Stimulated activated CD4-positive, alpha-beta T cell treated with anti-CD3 and anti-CD28 coated beads, Interleukin-15, amount 100 ng/mL, for 1 hour (primary cell): ENCODE measurements at regions not wholly inside any gene's neighbourhood (a gene's known extent, or its start where the extent isn't known, plus 50 kb on each side); places are given as distances from the start of the nearest gene placed in this dataset.
"Not testable (repeated sequence)": the region's sequence is repeated elsewhere in the genome, so short reads cannot be mapped to it uniquely, and the experiment has no call there.

Experiments
- DNase-seq, 2 donors: peaks; one replicate each; pipeline ENCODE4 v3.0.0-alpha.2; 2020; ENCODE audit warnings: low read depth in 1 of 2, low spot score in 1 of 2

- not testable (repeated sequence) for DNase-seq
Observed at GRCh38 chr4:4031446-4032135, 195.1 kb downstream of the OTOP1 start.

- not testable (repeated sequence) for DNase-seq
Observed at GRCh38 chr4:4032364-4032763, 194.4 kb downstream of the OTOP1 start.

- not testable (repeated sequence) for DNase-seq
Observed at GRCh38 chr4:4032801-4033605, 193.7 kb downstream of the OTOP1 start.

GRCh38 chr4:4037399-4038138, 189.2 kb downstream of the OTOP1 start:
- not testable (repeated sequence) for DNase-seq

GRCh38 chr4:4045823-4046222, 180.9 kb downstream of the OTOP1 start:
- DNase-seq, result not testable (repeated sequence)

- DNase-seq, result not testable (repeated sequence)
Observed at GRCh38 chr4:4046686-4047085, 180.0 kb downstream of the OTOP1 start.

- not testable (repeated sequence) for DNase-seq
Observed at GRCh38 chr4:4047202-4047601, 179.5 kb downstream of the OTOP1 start.

GRCh38 chr4:4048227-4048626, 178.5 kb downstream of the OTOP1 start:
- DNase-seq, result not testable (repeated sequence)

- DNase-seq, result not testable (repeated sequence)
Observed at GRCh38 chr4:4050781-4051180, 175.9 kb downstream of the OTOP1 start.

GRCh38 chr4:4052933-4053332, 173.8 kb downstream of the OTOP1 start:
- not testable (repeated sequence) for DNase-seq

- not testable (repeated sequence) for DNase-seq
Observed at GRCh38 chr4:4057226-4057625, 169.5 kb downstream of the OTOP1 start.

GRCh38 chr4:4084171-4084570, 142.6 kb downstream of the OTOP1 start:
- DNase-seq, result not testable (repeated sequence)

GRCh38 chr4:4089716-4090419, 136.9 kb downstream of the OTOP1 start:
- not testable (repeated sequence) for DNase-seq

GRCh38 chr4:4090720-4091119, 136.0 kb downstream of the OTOP1 start:
- not testable (repeated sequence) for DNase-seq

GRCh38 chr4:4092159-4092558, 134.6 kb downstream of the OTOP1 start:
- DNase-seq, result not testable (repeated sequence)

GRCh38 chr4:4099610-4100009, 127.1 kb downstream of the OTOP1 start:
- DNase-seq, result not testable (repeated sequence)

- DNase-seq, result not testable (repeated sequence)
Observed at GRCh38 chr4:4106923-4107322, 119.8 kb downstream of the OTOP1 start.

GRCh38 chr4:4107411-4108107, 119.2 kb downstream of the OTOP1 start:
- peak; percentile 48 to 75 for DNase-seq

GRCh38 chr4:4115381-4115780, 111.3 kb downstream of the OTOP1 start:
- DNase-seq, result not testable (repeated sequence)

- not testable (repeated sequence) for DNase-seq
Observed at GRCh38 chr4:4116901-4117300, 109.8 kb downstream of the OTOP1 start.
